C1 segment of cervical spinal cord (tissue), 14 donors: ENCODE measurements at regions not wholly inside any gene's neighbourhood (a gene's known extent, or its start where the extent isn't known, plus 50 kb on each side); places are given as distances from the start of the nearest gene placed in this dataset.
A peak's percentile ranks its signal among the peaks of the same experiment; 100 is the strongest.

ENCODE experiments used
- DNase-seq, 14 donors: peaks; one replicate each; lab custom pipeline; 2025; lab: John Stamatoyannopoulos, UW

- no peak for DNase-seq
These were observed 184.9 kb downstream of the SNX19 start for GRCh38 chr11:130731401-130731800.

GRCh38 chr11:130732476-130732875, 183.8 kb downstream of the SNX19 start:
- DNase-seq: no peak

- DNase-seq: no peak
These were observed 179.0 kb downstream of the SNX19 start for GRCh38 chr11:130737041-130737830.

GRCh38 chr11:130737866-130738431, 178.3 kb downstream of the SNX19 start:
- DNase-seq: no peak

- DNase-seq: no peak
These were observed 177.7 kb downstream of the SNX19 start for GRCh38 chr11:130738611-130739010.

GRCh38 chr11:130740819-130741218, 175.5 kb downstream of the SNX19 start:
- DNase-seq: no peak

- DNase-seq: no peak
These were observed 171.5 kb downstream of the SNX19 start for GRCh38 chr11:130744794-130745193.

GRCh38 chr11:130749216-130749615, 167.1 kb downstream of the SNX19 start:
- DNase-seq: no peak

GRCh38 chr11:130760515-130761125, 155.7 kb downstream of the SNX19 start:
- no peak for DNase-seq

- DNase-seq: no peak
These were observed 154.6 kb downstream of the SNX19 start for GRCh38 chr11:130761560-130762220.

- DNase-seq: peak in 1 of 14 donors; percentile 17
These were observed 153.6 kb downstream of the SNX19 start for GRCh38 chr11:130762638-130763037.

GRCh38 chr11:130763087-130763980, 152.9 kb downstream of the SNX19 start:
- no peak for DNase-seq

GRCh38 chr11:130765406-130765805, 150.9 kb downstream of the SNX19 start:
- no peak for DNase-seq

GRCh38 chr11:130765951-130766649, 150.2 kb downstream of the SNX19 start:
- DNase-seq: no peak

- no peak for DNase-seq
These were observed 149.4 kb downstream of the SNX19 start for GRCh38 chr11:130766650-130767565.

GRCh38 chr11:130769782-130770535, 146.3 kb downstream of the SNX19 start:
- no peak for DNase-seq

GRCh38 chr11:130771708-130772107, 144.6 kb downstream of the SNX19 start:
- no peak for DNase-seq

GRCh38 chr11:130772266-130773227, 143.7 kb downstream of the SNX19 start:
- DNase-seq: no peak
